NCI-H1417 treated with DMSO at 0.1 percent for 48 hours (cell line): ENCODE measurements at regions not wholly inside any gene's neighbourhood (a gene's known extent, or its start where the extent isn't known, plus 50 kb on each side); places are given as distances from the start of the nearest gene placed in this dataset.

Experiments used
- DNase-seq: peaks from one replicate; lab custom pipeline; 2025; lab: John Stamatoyannopoulos, UW

- no peak for DNase-seq
These were observed 220.0 kb upstream of the ZBED5 start for GRCh38 chr11:11077898-11078297.

GRCh38 chr11:11076879-11077278 is 219.0 kb upstream of the ZBED5 start:
- no peak for DNase-seq

GRCh38 chr11:11076276-11076675 is 218.4 kb upstream of the ZBED5 start:
- no peak for DNase-seq

GRCh38 chr11:11075515-11076171 is 217.8 kb upstream of the ZBED5 start:
- DNase-seq: no peak

GRCh38 chr11:11074686-11075335 is 217.0 kb upstream of the ZBED5 start:
- DNase-seq: no peak

- no peak for DNase-seq
These were observed 216.1 kb upstream of the ZBED5 start for GRCh38 chr11:11073996-11074395.

- no peak for DNase-seq
These were observed 214.2 kb upstream of the ZBED5 start for GRCh38 chr11:11072067-11072466.

GRCh38 chr11:11071486-11071885 is 213.6 kb upstream of the ZBED5 start:
- DNase-seq: no peak

- no peak for DNase-seq
These were observed 213.1 kb upstream of the ZBED5 start for GRCh38 chr11:11070976-11071375.

GRCh38 chr11:11069841-11070835 is 212.3 kb upstream of the ZBED5 start:
- no peak for DNase-seq

GRCh38 chr11:11068113-11068512 is 210.3 kb upstream of the ZBED5 start:
- no peak for DNase-seq

- no peak for DNase-seq
These were observed 207.5 kb upstream of the ZBED5 start for GRCh38 chr11:11065396-11065795.

GRCh38 chr11:11057472-11057854 is 199.6 kb upstream of the ZBED5 start:
- DNase-seq: no peak

- DNase-seq: no peak
These were observed 199.1 kb upstream of the ZBED5 start for GRCh38 chr11:11056749-11057471.

- no peak for DNase-seq
These were observed 198.5 kb upstream of the ZBED5 start for GRCh38 chr11:11056316-11056715.

GRCh38 chr11:11047851-11048610 is 190.2 kb upstream of the ZBED5 start:
- no peak for DNase-seq

- DNase-seq: no peak
These were observed 188.9 kb upstream of the ZBED5 start for GRCh38 chr11:11046781-11047180.

- no peak for DNase-seq
These were observed 187.5 kb upstream of the ZBED5 start for GRCh38 chr11:11045156-11045930.

GRCh38 chr11:11044137-11044855 is 186.4 kb upstream of the ZBED5 start:
- no peak for DNase-seq

GRCh38 chr11:11043721-11044120 is 185.9 kb upstream of the ZBED5 start:
- DNase-seq: no peak
